ENCODE measurements at regions not wholly inside any gene's neighbourhood (a gene's known extent, or its start where the extent isn't known, plus 50 kb on each side); places are given as distances from the start of the nearest gene placed in this dataset.
A peak's percentile ranks its signal among the peaks of the same experiment; 100 is the strongest.

GRCh38 chr1:60152891-60153290, 79.3 kb upstream of the C1orf87 start:
- Mint-ChIP-seq H3K4me1 (no peaks in the 10 kb centered on the region), H3K9me3 (no peaks in the 10 kb centered on the region), H3K4me3 (no peak overlapping the region), H3K27ac (no peak overlapping the region), H3K27me3 (peaks cover 5% of the 10 kb centered on the region)
- ATAC-seq = no peak
- no peak for DNase-seq

DNA sequence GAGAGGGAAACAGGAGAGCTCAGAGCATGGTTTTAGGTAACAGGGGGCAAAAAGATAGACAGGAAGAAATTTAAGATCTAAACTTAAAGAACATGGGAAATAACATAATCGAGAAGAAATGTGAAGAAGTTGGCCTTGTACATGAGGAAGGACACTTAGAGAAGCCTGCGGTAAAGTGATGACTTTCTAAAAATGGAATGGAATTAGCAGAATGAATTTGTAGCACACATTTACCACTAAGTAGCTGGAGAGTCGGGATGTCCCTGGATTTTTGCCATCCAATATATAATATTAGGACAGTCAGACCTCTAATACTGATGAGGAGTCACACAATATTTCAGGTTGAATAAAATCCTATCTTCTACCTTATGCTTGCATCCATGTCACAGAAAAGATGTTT, 77.7 kb upstream of the C1orf87 start:
- no peak for DNase-seq
- H3K9me3 Mint-ChIP-seq = no peaks in the 10 kb centered on the region
- no peak overlapping the region for H3K27ac Mint-ChIP-seq
- no peaks in the 10 kb centered on the region for H3K27me3 Mint-ChIP-seq
- ATAC-seq = no peak
- no peak overlapping the region for H3K4me3 Mint-ChIP-seq
- no peaks in the 10 kb centered on the region for H3K4me1 Mint-ChIP-seq

DNA sequence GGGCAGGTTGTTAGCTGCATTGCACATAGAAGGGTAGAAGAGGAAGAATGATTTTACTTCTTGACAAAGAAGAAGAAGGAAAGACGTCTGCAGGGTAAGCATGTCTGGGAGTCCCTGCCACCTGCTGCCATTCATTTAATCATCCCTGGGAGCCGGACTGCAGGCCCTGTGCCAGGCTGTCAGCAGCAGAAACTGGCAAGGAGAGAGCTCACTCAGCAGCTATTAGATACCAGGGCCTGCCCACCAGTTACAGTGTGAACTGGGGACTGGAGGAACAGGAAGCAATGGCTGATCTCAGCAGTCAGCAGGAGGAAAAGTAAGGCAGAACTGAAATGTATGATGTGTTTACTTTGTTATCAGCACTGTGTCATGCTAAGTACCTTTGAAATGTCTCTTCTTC, 75.7 kb upstream of the C1orf87 start:
- Mint-ChIP-seq H3K4me1 (no peaks in the 10 kb centered on the region), H3K9me3 (no peaks in the 10 kb centered on the region), H3K27ac (no peak overlapping the region), H3K4me3 (no peak overlapping the region), H3K27me3 (peaks cover 8% of the 10 kb centered on the region)
- no peak for ATAC-seq
- DNase-seq = no peak

- peaks cover 8% of the 10 kb centered on the region for H3K27me3 Mint-ChIP-seq
- H3K4me1 Mint-ChIP-seq = no peaks in the 10 kb centered on the region
- no peak overlapping the region for H3K27ac Mint-ChIP-seq
- no peak overlapping the region for H3K4me3 Mint-ChIP-seq
- H3K9me3 Mint-ChIP-seq = no peaks in the 10 kb centered on the region
- ATAC-seq (no peak), DNase-seq (no peak)
These were observed 73.3 kb upstream of the C1orf87 start for GRCh38 chr1:60146884-60147283.

GRCh38 chr1:60145771-60146170, 72.2 kb upstream of the C1orf87 start:
- DNase-seq (no peak), ATAC-seq (no peak)
- Mint-ChIP-seq H3K9me3 (no peaks in the 10 kb centered on the region), H3K27me3 (peaks cover 8% of the 10 kb centered on the region), H3K4me3 (no peak overlapping the region), H3K4me1 (no peaks in the 10 kb centered on the region), H3K27ac (no peak overlapping the region)

GRCh38 chr1:60141743-60142142, 68.2 kb upstream of the C1orf87 start:
- no peak for DNase-seq
- peaks cover 8% of the 10 kb centered on the region for H3K27me3 Mint-ChIP-seq
- H3K4me1 Mint-ChIP-seq = no peaks in the 10 kb centered on the region
- no peak overlapping the region for H3K4me3 Mint-ChIP-seq
- H3K9me3 Mint-ChIP-seq = no peaks in the 10 kb centered on the region
- H3K27ac Mint-ChIP-seq = no peak overlapping the region
- ATAC-seq = no peak

DNA sequence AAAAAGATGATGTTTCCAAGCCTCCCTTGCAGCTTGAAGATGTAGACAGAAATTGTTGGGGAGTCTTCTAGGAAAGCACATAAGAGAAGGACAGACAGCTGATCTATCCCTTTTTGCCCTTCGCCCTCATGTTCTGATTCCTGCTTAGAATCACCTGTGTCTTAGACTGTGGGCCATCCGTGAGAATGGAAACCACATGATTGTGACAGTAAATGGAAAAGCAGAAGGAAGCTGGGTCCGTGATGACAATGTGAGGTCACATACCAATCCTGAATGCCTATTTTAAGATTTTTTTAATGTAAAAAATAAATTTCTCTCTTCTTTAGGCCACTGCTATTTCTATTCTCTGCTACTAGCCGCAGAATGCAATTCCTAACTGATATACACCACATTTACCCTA, 67.7 kb upstream of the C1orf87 start:
- Mint-ChIP-seq H3K9me3 (no peaks in the 10 kb centered on the region), H3K27ac (no peak overlapping the region), H3K27me3 (peaks cover 8% of the 10 kb centered on the region), H3K4me3 (no peak overlapping the region), H3K4me1 (no peaks in the 10 kb centered on the region)
- ATAC-seq (no peak), DNase-seq (no peak)

DNA sequence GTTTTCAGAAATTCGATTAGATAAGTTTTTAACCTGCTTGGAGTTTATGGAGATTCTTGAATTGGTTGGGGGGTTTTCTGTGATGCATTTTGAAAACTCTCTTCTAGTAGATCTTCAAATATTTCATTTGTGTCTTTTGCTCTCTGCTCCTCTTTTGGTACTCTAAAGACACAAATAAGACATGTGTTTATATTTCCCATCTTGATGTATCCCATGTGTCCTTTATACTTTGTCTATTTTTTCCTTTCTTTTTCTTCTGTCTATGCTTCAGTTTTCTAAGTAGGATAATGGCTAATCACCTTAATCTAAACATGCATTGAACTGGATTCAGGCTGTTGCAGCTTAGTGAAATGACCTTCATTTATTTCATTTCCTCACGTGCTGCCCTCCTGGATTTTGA, 63.8 kb upstream of the C1orf87 start:
- Mint-ChIP-seq H3K4me3 (no peak overlapping the region), H3K27ac (no peak overlapping the region), H3K27me3 (no peaks in the 10 kb centered on the region), H3K9me3 (no peaks in the 10 kb centered on the region), H3K4me1 (peaks cover 12% of the 10 kb centered on the region)
- DNase-seq (no peak), ATAC-seq (no peak)

DNA sequence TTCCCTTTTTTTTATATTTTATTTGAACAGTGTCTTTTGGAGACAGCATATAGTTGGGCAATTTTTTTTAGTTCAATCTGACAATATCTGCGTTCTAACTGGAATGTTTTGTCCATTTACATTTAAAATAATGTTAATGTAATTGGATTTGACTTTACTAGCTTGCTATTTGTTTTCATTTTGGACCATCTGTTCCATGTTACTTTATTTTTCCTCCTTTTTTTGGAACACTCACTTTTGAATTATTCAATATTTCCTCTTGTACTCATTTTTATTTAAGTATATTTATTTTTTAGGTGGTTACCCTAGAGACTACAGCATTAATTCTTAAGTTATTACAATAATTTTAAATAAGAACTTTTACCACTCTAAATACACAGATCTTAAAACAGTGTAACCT, 62.8 kb upstream of the C1orf87 start:
- H3K4me1 Mint-ChIP-seq = peaks cover 12% of the 10 kb centered on the region
- DNase-seq (no peak), ATAC-seq (no peak)
- H3K27me3 Mint-ChIP-seq = no peaks in the 10 kb centered on the region
- H3K4me3 Mint-ChIP-seq = no peak overlapping the region
- no peak overlapping the region for H3K27ac Mint-ChIP-seq
- no peaks in the 10 kb centered on the region for H3K9me3 Mint-ChIP-seq

DNA sequence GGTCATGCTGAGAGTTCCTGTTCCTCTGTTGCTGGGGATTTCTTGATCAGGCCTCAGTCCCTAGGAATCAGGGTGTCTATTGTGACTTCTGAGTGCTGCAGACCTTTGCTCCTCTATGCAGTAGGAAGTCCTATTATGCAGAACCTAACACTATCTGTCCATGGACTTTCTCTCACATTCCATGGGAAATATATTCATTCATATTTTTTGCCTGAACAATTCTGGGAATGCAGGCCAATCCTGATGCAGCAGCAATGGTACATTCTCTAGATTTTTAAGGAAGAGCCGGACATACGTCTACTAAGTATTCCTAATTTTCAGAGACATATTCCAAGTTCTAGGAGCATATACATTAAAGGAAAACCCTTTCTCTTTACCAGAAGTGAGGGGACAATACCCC, 61.1 kb upstream of the C1orf87 start:
- peaks cover 12% of the 10 kb centered on the region for H3K4me1 Mint-ChIP-seq
- H3K27ac Mint-ChIP-seq = no peak overlapping the region
- H3K4me3 Mint-ChIP-seq = no peak overlapping the region
- DNase-seq = no peak
- H3K27me3 Mint-ChIP-seq = no peaks in the 10 kb centered on the region
- H3K9me3 Mint-ChIP-seq = no peaks in the 10 kb centered on the region
- no peak for ATAC-seq

DNA sequence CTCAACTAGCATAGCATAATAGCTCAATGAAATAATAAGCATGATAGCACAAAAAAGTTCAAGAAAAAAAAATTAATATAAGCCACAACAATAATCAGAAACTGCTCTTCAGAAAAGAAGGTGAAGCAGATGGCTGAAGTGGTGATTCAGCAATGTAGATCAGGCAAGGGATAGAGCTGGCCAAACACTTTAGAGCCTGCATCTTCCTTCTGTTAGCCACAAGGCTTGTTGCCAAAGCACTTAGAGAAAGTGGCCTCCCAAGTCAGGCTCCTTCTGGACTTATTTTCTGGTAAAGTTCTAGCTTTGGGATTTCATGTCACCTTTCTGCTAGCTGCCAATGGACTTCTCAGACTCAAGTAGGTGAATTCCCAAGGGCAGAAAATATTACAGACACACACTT, 60.3 kb upstream of the C1orf87 start:
- Mint-ChIP-seq H3K27me3 (no peaks in the 10 kb centered on the region), H3K9me3 (no peaks in the 10 kb centered on the region), H3K27ac (no peak overlapping the region), H3K4me3 (no peak overlapping the region), H3K4me1 (peaks cover 12% of the 10 kb centered on the region)
- ATAC-seq (no peak), DNase-seq (no peak)

DNA sequence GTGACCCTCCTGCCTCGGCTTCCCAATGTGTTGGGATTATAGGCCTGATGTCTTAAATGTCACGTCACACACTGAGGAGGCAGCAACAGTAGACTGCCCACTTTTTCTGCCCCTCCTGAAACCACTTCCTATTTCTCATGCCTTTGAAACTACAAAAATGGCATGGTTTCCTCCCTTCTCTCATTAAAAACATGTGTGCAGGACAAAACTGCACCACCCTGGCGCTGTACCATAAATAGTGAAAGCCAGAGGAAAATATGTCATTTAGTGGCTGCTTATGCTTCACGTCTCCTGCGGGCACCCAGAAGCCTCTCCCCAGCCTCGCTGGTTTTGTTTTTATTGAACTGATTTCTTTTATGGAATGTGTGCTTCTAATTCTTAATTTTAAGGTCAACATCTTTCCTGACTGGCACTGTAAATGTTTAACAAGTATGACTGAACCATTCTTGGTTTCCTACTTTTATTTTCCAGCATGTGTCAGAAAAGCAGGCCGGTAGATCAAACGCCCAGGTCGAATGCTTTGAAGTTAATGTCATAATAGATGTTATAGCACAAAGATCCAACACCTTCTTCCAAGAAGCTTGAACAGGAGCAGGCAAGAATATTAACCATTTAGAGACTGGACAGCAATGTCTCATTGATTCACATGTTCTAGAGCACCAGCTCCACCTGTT, 59.6 kb upstream of the C1orf87 start:
- Mint-ChIP-seq H3K4me3 (no peak overlapping the region), H3K4me1 (peaks cover 12% of the 10 kb centered on the region), H3K27me3 (no peaks in the 10 kb centered on the region), H3K9me3 (no peaks in the 10 kb centered on the region), H3K27ac (peak overlapping the region in 1 of 2 donors; percentile 45)
- peak; percentile 66 for ATAC-seq
- no peak for DNase-seq

GRCh38 chr1:60132108-60132507, 58.5 kb upstream of the C1orf87 start:
- H3K4me3 Mint-ChIP-seq = no peak overlapping the region
- no peak for ATAC-seq
- DNase-seq = no peak

DNA sequence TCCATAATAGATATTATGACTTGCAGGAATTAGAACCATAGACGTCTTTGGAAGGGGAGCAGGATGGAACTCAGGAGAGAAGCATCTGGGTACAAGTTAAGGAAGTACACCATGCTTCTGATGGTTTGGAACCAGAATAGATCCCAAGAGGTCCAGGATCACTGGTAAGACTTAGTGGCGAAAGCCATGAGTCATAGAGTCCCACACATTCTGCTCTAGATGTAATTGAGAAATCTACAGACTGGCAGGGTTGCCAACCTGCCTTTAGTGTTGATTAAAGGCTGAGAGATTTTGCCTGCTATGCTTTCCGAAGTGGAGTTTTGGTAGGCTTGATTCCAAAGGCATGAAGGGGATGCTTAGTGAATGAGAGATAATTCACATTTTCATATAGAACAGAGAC, 57.1 kb upstream of the C1orf87 start:
- H3K4me1 Mint-ChIP-seq = peaks cover 12% of the 10 kb centered on the region
- H3K27me3 Mint-ChIP-seq = no peaks in the 10 kb centered on the region
- no peak for ATAC-seq

More at GRCh38 chr1:60132108-60132507, 58.5 kb upstream of the C1orf87 start:
- Mint-ChIP-seq H3K27ac (no peak overlapping the region), H3K9me3 (no peaks in the 10 kb centered on the region), H3K4me1 (peaks cover 12% of the 10 kb centered on the region), H3K27me3 (no peaks in the 10 kb centered on the region)

DNA sequence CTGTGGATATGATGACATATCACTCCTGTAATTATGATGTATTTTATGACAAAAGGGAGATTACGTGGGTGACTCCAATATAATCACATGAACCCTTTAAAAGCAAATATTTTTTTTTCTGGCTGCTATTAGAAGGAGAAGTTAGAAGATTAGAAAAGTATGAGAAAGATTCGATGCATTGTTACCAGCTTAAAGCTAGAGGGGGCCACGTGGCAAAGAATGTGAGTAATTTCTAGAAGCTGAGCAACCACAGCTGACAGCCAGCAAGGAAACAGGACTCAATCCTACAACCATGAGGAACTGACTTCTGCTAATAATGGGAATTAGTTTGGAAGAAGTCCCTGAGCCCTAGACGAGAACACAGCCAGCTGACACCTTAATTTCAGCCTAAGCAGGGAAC, 56.3 kb upstream of the C1orf87 start:
- Mint-ChIP-seq H3K4me1 (peaks cover 12% of the 10 kb centered on the region), H3K9me3 (no peaks in the 10 kb centered on the region), H3K27me3 (no peaks in the 10 kb centered on the region), H3K27ac (no peak overlapping the region), H3K4me3 (no peak overlapping the region)
- no peak for ATAC-seq
- DNase-seq = no peak

More for the DNA sequence above, 57.1 kb upstream of the C1orf87 start:
- H3K27ac Mint-ChIP-seq = no peak overlapping the region
- no peak overlapping the region for H3K4me3 Mint-ChIP-seq
- H3K9me3 Mint-ChIP-seq = no peaks in the 10 kb centered on the region
- no peak for DNase-seq

DNA sequence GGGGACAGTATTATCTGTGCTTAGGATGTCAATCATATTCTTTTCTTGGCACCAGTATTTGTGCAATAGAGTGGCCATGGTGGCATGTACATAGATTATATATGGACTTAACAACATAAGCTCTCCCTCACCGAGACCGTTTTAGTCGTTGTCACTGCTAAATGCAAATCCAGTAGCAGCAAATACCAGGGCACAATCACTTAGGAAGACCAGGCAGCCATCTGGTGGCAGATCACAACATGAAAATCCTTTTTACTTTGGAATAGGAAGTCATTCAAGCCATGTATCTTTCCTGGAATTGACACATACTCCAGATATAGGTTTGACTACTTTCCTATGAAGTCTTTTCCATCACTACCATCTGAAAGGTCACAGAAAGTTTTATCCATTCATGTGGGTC, 53.2 kb upstream of the C1orf87 start:
- Mint-ChIP-seq H3K27ac (no peak overlapping the region), H3K9me3 (no peaks in the 10 kb centered on the region), H3K27me3 (no peaks in the 10 kb centered on the region), H3K4me1 (no peaks in the 10 kb centered on the region), H3K4me3 (no peak overlapping the region)
- DNase-seq = no peak
- ATAC-seq = no peak

Data from stimulated activated naive CD8-positive, alpha-beta T cell treated with anti-CD3 and anti-CD28 coated beads, Interleukin-15, amount 100 ng/mL, for 72 hours (primary cell).